ENCODE measurements at regions not wholly inside any gene's neighbourhood (a gene's known extent, or its start where the extent isn't known, plus 50 kb on each side); places are given as distances from the start of the nearest gene placed in this dataset.

DNA sequence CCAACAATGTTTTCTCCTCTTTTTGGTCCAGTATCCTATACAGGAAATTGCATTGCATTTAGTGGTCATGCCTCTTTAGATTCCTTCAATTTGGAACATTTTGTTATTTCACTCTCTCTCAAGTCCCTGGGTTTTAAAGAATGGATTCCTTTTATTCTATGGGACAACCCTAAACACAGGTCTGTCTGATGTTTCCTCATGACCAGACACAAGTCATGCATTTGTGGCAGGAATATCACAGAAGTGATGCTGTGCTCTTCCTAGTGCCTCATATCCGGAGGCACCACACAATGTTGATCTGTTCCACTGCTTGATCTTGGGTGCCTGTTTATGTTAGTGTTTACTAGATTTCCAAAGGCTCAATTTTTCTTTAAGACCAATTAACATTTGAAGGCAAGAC lies 69.7 kb upstream of the H2AZ1 start:
- peaks cover 6% of the 10 kb centered on the region for H3K4me1 ChIP-seq (ENCODE audit: low read depth)
- no peak for DNase-seq (ENCODE audit: low read depth in 1 of 2, low spot score in 1 of 2)
- H3K36me3 ChIP-seq, result no peaks in the 10 kb centered on the region
- no peak overlapping the region for H3K27ac ChIP-seq
- TF ChIP-seq, protein P1, sequence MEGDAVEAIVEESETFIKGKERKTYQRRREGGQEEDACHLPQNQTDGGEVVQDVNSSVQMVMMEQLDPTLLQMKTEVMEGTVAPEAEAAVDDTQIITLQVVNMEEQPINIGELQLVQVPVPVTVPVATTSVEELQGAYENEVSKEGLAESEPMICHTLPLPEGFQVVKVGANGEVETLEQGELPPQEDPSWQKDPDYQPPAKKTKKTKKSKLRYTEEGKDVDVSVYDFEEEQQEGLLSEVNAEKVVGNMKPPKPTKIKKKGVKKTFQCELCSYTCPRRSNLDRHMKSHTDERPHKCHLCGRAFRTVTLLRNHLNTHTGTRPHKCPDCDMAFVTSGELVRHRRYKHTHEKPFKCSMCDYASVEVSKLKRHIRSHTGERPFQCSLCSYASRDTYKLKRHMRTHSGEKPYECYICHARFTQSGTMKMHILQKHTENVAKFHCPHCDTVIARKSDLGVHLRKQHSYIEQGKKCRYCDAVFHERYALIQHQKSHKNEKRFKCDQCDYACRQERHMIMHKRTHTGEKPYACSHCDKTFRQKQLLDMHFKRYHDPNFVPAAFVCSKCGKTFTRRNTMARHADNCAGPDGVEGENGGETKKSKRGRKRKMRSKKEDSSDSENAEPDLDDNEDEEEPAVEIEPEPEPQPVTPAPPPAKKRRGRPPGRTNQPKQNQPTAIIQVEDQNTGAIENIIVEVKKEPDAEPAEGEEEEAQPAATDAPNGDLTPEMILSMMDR (IDR thresholded peaks at IDR 0.05; ENCODE audit: low read depth, low read length), result no peak
- no peaks in the 10 kb centered on the region for H3K9me3 ChIP-seq (ENCODE audit: low read depth)
- H3K4me3 ChIP-seq, result no peak overlapping the region
- no peaks in the 10 kb centered on the region for H3K27me3 ChIP-seq

DNA sequence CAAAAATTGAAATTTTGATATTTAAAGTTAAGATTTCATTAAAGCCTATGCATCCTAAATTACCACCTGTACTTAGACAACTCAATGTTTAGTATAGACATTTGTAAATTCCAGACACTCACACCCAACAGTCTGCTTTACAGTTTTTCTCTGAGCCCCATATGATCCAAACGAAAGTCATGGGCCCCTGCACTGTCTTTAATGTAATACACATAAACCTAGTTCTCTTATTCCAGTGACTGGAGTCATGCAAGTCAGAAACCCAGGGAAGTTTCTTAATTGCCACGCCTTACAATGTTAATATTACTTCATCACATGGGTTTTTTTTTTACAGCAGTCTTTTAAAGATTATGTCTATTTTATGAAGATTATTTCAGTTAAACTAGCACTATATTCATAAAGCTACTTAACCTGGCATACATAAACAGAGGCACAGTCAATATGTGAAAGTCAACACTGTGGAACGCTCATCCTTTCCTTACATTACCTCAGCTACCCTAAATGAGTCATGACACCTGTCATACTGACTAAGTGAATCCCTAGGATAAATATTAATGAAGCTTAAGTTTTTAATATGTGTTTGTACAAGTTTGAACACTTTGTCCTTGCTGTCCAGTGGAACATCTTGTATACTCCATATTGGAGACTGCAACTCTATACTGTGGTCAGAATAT lies 67.7 kb upstream of the H2AZ1 start:
- H3K9me3 ChIP-seq (ENCODE audit: low read depth), result no peaks in the 10 kb centered on the region
- no peak for DNase-seq (ENCODE audit: low read depth in 1 of 2, low spot score in 1 of 2)
- H3K27ac ChIP-seq, result no peak overlapping the region
- H3K4me3 ChIP-seq, result no peak overlapping the region
- peaks cover 3% of the 10 kb centered on the region for H3K4me1 ChIP-seq (ENCODE audit: low read depth)
- H3K36me3 ChIP-seq, result no peaks in the 10 kb centered on the region
- TF ChIP-seq, protein P1 (IDR thresholded peaks at IDR 0.05; ENCODE audit: low read depth, low read length), result no peak
- H3K27me3 ChIP-seq, result no peaks in the 10 kb centered on the region

DNA sequence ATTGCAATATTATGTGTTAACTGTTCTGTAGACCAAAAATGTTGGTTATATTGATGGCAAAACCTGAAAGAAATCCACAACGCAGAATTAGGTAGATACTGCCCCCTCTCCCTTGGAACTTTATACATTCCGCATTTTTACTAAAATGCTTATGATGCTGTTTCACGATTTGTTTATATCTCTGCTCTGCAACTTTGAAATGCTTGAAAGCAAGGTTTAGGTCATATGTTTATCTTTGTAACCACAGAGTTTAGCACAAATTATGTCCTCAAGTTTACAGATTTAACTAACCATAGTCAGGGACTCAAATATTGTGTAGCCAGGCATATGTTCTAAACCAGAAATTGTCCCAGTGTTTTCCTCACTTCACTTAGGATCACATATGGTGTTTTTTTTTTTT lies 66.1 kb upstream of the H2AZ1 start:
- H3K27ac ChIP-seq, result no peak overlapping the region
- H3K36me3 ChIP-seq, result no peaks in the 10 kb centered on the region
- TF ChIP-seq, protein P1 (IDR thresholded peaks at IDR 0.05; ENCODE audit: low read depth, low read length), result no peak
- no peaks in the 10 kb centered on the region for H3K4me1 ChIP-seq (ENCODE audit: low read depth)
- H3K27me3 ChIP-seq, result no peaks in the 10 kb centered on the region
- no peak for DNase-seq (ENCODE audit: low read depth in 1 of 2, low spot score in 1 of 2)
- no peak overlapping the region for H3K4me3 ChIP-seq
- no peaks in the 10 kb centered on the region for H3K9me3 ChIP-seq (ENCODE audit: low read depth)

DNA sequence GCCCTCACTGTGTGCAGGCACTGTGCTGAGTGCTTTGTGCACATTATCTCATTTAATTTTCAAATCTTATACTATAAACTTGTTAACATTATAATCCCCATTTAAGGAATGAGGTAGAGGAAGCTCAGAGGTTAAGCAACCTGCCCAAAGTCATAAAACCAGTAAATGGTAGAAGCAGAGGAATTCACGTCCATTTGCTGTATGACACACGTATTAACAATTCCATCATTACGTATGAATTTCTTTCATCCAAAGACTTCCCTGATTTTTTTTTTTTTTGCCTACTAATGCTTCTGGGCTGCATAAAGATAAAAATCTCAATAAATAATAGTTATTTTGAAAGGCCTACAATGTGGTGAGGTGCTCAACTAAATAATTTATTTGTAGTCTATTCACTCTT lies 64.5 kb upstream of the H2AZ1 start:
- H3K9me3 ChIP-seq (ENCODE audit: low read depth), result no peaks in the 10 kb centered on the region
- TF ChIP-seq, protein P1 (IDR thresholded peaks at IDR 0.05; ENCODE audit: low read depth, low read length), result no peak
- H3K4me3 ChIP-seq, result no peak overlapping the region
- no peak for DNase-seq (ENCODE audit: low read depth in 1 of 2, low spot score in 1 of 2)
- H3K36me3 ChIP-seq, result no peaks in the 10 kb centered on the region
- H3K27ac ChIP-seq, result no peak overlapping the region
- no peaks in the 10 kb centered on the region for H3K27me3 ChIP-seq
- H3K4me1 ChIP-seq (ENCODE audit: low read depth), result no peaks in the 10 kb centered on the region

DNA sequence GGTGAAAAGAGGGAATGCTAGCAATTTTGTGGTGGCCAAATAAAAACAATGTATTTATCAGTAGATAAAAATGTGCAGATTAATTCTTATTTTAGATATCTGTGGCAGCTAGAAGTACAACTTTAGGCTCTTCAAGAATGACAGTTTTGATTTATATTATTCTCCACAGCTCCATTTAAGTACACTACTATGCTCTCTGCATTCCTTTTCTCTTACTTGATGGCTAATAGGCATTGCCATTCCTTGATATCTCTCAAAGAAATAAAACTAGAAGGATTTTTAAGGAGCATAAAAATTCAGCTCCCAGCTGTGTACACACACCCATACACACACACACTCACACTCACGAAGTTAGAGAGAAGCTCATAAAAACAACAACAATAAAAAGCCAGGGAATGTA lies 59.4 kb upstream of the H2AZ1 start:
- H3K9me3 ChIP-seq (ENCODE audit: low read depth), result no peaks in the 10 kb centered on the region
- no peaks in the 10 kb centered on the region for H3K36me3 ChIP-seq
- TF ChIP-seq, protein P1 (IDR thresholded peaks at IDR 0.05; ENCODE audit: low read depth, low read length), result no peak
- no peak overlapping the region for H3K4me3 ChIP-seq
- no peaks in the 10 kb centered on the region for H3K27me3 ChIP-seq
- no peak for DNase-seq (ENCODE audit: low read depth in 1 of 2, low spot score in 1 of 2)
- H3K27ac ChIP-seq, result no peak overlapping the region
- H3K4me1 ChIP-seq (ENCODE audit: low read depth), result no peaks in the 10 kb centered on the region

Data from cardiac muscle cell (in vitro differentiated cells and primary cell).